CD14-positive monocyte (primary cell): ENCODE measurements at regions not wholly inside any gene's neighbourhood (a gene's known extent, or its start where the extent isn't known, plus 50 kb on each side); places are given as distances from the start of the nearest gene placed in this dataset.

Experiments used
- DNase-seq, 3 donors: peaks; one replicate each; pipeline ENCODE4 v3.0.0-alpha.2; 2011 to 2022
- H2AFZ ChIP-seq: 2 replicates; pipeline ENCODE4 v1.6.0; 2012; ENCODE audit warnings: mild to moderate bottlenecking, low read depth, low read length, inconsistent platforms; ENCODE audit not compliant: insufficient read depth, poor library complexity, severe bottlenecking
- H3K27ac ChIP-seq, 2 donors: 1 replicate in 1 of 2; 2 replicates in 1 of 2; pipeline ENCODE4 v1.5.1; 2012 to 2013; ENCODE audit warnings: low read length in 2 of 2, control low read depth in 1 of 2, inconsistent platforms in 1 of 2, low read depth in 1 of 2, mild to moderate bottlenecking in 1 of 2
- H3K27me3 ChIP-seq, 2 donors: one replicate each; pipeline versions ENCODE4 v1.6.0 to v1.6.1; 2011 to 2013; ENCODE audit warnings: low read length in 2 of 2; ENCODE audit not compliant: control insufficient read depth in 2 of 2, insufficient read depth in 2 of 2
- H3K36me3 ChIP-seq, 2 donors: replicated peaks in 1 of 2; 1 replicate in 1 of 2; 2 replicates in 1 of 2; pipeline versions ENCODE4 v1.5.1 to v1.6.1; 2012 to 2013; ENCODE audit warnings: low read length in 2 of 2, control low read depth in 1 of 2, inconsistent platforms in 1 of 2, mild to moderate bottlenecking in 1 of 2; ENCODE audit not compliant: insufficient read depth in 2 of 2, control insufficient read depth in 1 of 2
- H3K4me1 ChIP-seq, 2 donors: 1 replicate in 1 of 2; 2 replicates in 1 of 2; pipeline versions ENCODE4 v1.5.1 to v1.6.1; 2012 to 2013; ENCODE audit warnings: low read length in 2 of 2, control low read depth in 1 of 2, inconsistent platforms in 1 of 2, mild to moderate bottlenecking in 1 of 2, moderate library complexity in 1 of 2; ENCODE audit not compliant: insufficient read depth in 2 of 2, control insufficient read depth in 1 of 2
- H3K4me2 ChIP-seq: replicated peaks from 2 replicates; pipeline ENCODE3; 2012; ENCODE audit warnings: low read length, moderate library complexity, mild to moderate bottlenecking; ENCODE audit not compliant: poor library complexity, severe bottlenecking; ENCODE audit errors: extremely low read depth
- H3K4me3 ChIP-seq, 3 experiments: fragments of 200-600 bp in 1 of 3; sonication (generic) in 1 of 3; replicated peaks in 1 of 3; 1 replicate in 2 of 3; 2 replicates in 1 of 3; pipeline ENCODE4 v1.5.1; 2011 to 2013; ENCODE audit warnings: low read length in 3 of 3, mild to moderate bottlenecking in 3 of 3, control low read depth in 2 of 3, low read depth in 2 of 3, inconsistent platforms in 1 of 3, moderate library complexity in 1 of 3
- H3K79me2 ChIP-seq: 2 replicates; pipeline ENCODE4 v1.6.0; 2012; ENCODE audit warnings: mild to moderate bottlenecking, control low read depth, inconsistent platforms, low read length, moderate library complexity; ENCODE audit not compliant: insufficient read depth
- H3K9ac ChIP-seq: 2 replicates; pipeline ENCODE4 v1.6.0; 2017; ENCODE audit warnings: low read length, mild to moderate bottlenecking; ENCODE audit not compliant: insufficient read depth, poor library complexity, severe bottlenecking
- H3K9me3 ChIP-seq, 2 donors: replicated peaks in 1 of 2; 1 replicate in 1 of 2; 2 replicates in 1 of 2; pipeline versions ENCODE4 v1.5.1 to v1.6.1; 2012 to 2013; ENCODE audit warnings: low read length in 2 of 2, control low read depth in 1 of 2; ENCODE audit not compliant: control insufficient read depth in 1 of 2, insufficient read depth in 1 of 2
- H4K20me1 ChIP-seq: 2 replicates; pipeline ENCODE4 v1.6.0; 2012; ENCODE audit warnings: mild to moderate bottlenecking, low read length, control low read depth, moderate library complexity; ENCODE audit not compliant: insufficient read depth
- H3K27ac Mint-ChIP-seq, 7 donors: one replicate each; pipeline ENCODE4 v1.8.0; 2020; ENCODE audit warnings: mild to moderate bottlenecking in 7 of 7, mixed read lengths in 7 of 7, moderate library complexity in 6 of 7, inconsistent platforms in 2 of 7
- H3K27me3 Mint-ChIP-seq, 3 donors: one replicate each; pipeline ENCODE4 v1.8.0; 2021 to 2022; ENCODE audit warnings: low read depth in 3 of 3, mild to moderate bottlenecking in 3 of 3, mixed read lengths in 3 of 3, moderate library complexity in 3 of 3, inconsistent platforms in 1 of 3
- H3K36me3 Mint-ChIP-seq, 2 donors: one replicate each; pipeline ENCODE4 v1.8.0; 2020; ENCODE audit warnings: mixed read lengths in 2 of 2, inconsistent platforms in 1 of 2, mild to moderate bottlenecking in 1 of 2
- H3K4me1 Mint-ChIP-seq: one replicate; pipeline ENCODE4 v1.8.0; 2020; ENCODE audit warnings: mild to moderate bottlenecking, mixed read lengths
- H3K4me3 Mint-ChIP-seq, 2 donors: one replicate each; pipeline ENCODE4 v1.8.0; 2020; ENCODE audit warnings: mild to moderate bottlenecking in 2 of 2, mixed read lengths in 2 of 2, moderate library complexity in 1 of 2
- H3K9me3 Mint-ChIP-seq, 7 donors: one replicate each; pipeline ENCODE4 v1.8.0; 2020 to 2022; ENCODE audit warnings: mixed read lengths in 7 of 7, mild to moderate bottlenecking in 6 of 7, moderate library complexity in 6 of 7, inconsistent platforms in 2 of 7
- WGBS: methylation state at CpG from one replicate; pipeline ENCODE4 v1.1.5; 2013; ENCODE audit warnings: missing lambda C conversion rate; ENCODE audit not compliant: insufficient coverage; 5-methylcytosine and 5-hydroxymethylcytosine counted together
- intact Hi-C, 2 donors: fragments of 100-400 bp; cut with micrococcal nuclease; formaldehyde crosslinking; loops; one replicate each; pipeline versions ENCODE4 v1.15.0 to v1.15.1; 2023
- TF ChIP-seq, protein P1 (sequence below): fragments of 200-600 bp; IDR thresholded peaks from one replicate; pipeline ENCODE4 v1.8.0; 2022; ENCODE audit warnings: antibody characterized with exemption, mild to moderate bottlenecking

DNA sequence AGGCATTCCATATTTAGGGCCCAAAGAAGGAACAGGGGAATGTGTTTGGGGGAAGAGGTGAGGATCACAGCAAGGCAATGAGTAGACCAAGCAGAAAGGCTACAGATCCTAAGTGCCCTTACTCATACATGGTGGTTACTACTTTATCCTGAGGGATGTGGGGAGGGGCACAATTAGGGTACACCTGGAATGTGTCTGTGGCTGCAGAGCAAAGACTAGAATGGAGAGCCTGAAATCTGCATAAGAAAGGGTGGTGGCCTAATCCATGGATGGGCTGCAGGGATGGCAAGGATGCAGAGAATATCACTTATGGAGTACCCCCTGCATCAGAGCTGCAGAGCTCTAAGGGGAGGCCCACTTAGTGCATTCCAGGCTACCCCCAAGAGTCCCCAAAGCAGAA lies 352.6 kb upstream of the TRPC7 start:
- no peaks in the 10 kb centered on the region for H3K4me1 ChIP-seq
- TF ChIP-seq, protein P1, sequence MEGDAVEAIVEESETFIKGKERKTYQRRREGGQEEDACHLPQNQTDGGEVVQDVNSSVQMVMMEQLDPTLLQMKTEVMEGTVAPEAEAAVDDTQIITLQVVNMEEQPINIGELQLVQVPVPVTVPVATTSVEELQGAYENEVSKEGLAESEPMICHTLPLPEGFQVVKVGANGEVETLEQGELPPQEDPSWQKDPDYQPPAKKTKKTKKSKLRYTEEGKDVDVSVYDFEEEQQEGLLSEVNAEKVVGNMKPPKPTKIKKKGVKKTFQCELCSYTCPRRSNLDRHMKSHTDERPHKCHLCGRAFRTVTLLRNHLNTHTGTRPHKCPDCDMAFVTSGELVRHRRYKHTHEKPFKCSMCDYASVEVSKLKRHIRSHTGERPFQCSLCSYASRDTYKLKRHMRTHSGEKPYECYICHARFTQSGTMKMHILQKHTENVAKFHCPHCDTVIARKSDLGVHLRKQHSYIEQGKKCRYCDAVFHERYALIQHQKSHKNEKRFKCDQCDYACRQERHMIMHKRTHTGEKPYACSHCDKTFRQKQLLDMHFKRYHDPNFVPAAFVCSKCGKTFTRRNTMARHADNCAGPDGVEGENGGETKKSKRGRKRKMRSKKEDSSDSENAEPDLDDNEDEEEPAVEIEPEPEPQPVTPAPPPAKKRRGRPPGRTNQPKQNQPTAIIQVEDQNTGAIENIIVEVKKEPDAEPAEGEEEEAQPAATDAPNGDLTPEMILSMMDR, result no peak
- peaks cover 0 to 8% (median 3%) of the 10 kb centered on the region in 7 donors for H3K9me3 Mint-ChIP-seq
- no peak overlapping the region for H3K4me3 ChIP-seq
- H3K27ac Mint-ChIP-seq, result no peak overlapping the region
- DNase-seq, result no peak
- no peaks in the 10 kb centered on the region for H3K9me3 ChIP-seq
- no peaks in the 10 kb centered on the region for H3K79me2 ChIP-seq
- no peak overlapping the region for H3K9ac ChIP-seq
- H3K27me3 ChIP-seq, result no peaks in the 10 kb centered on the region
- no peaks in the 10 kb centered on the region for H4K20me1 ChIP-seq
- no peak overlapping the region for H3K4me2 ChIP-seq
- H3K4me3 Mint-ChIP-seq, result no peak overlapping the region
- H3K36me3 ChIP-seq, result no peaks in the 10 kb centered on the region
- H3K4me1 Mint-ChIP-seq, result no peaks in the 10 kb centered on the region
- no peaks in the 10 kb centered on the region for H3K36me3 Mint-ChIP-seq
- H3K27ac ChIP-seq, result no peak overlapping the region
- no peak overlapping the region for H2AFZ ChIP-seq
- peaks cover 0 to 4% (median 2%) of the 10 kb centered on the region in 3 donors for H3K27me3 Mint-ChIP-seq
- intact Hi-C loops, result no loop called here

DNA sequence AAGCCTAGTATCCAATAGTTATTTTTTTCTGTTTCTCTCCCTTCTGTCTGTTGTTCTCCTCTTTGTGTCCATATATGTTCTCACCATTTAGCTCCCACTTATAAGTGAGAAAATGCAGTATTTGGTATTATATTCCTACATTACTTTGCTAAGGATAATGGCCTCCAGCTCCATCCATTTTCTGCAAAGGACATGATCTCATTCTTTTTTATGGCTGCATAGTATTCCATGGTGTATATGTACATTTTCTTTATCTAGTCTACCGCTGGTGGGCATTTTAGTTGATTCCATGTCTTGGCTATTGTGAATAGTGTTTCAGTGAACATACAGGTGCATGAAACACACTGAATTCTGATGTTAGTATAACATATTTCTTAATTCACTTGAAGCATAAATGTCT lies 348.9 kb upstream of the TRPC7 start:
- no CpG with 5 or more reads among the region's 1 CpG for WGBS
- intact Hi-C loops, result no loop called here
- Mint-ChIP-seq H3K9me3 (peaks cover 0 to 10% (median 3%) of the 10 kb centered on the region in 7 donors), H3K4me3 (no peak overlapping the region), H3K4me1 (no peaks in the 10 kb centered on the region), H3K27me3 (peaks cover 0 to 2% (median 2%) of the 10 kb centered on the region in 3 donors), H3K36me3 (no peaks in the 10 kb centered on the region), H3K27ac (no peak overlapping the region)
- no peaks in the 10 kb centered on the region for H3K9me3 ChIP-seq
- no peak overlapping the region for H3K4me3 ChIP-seq
- no peak overlapping the region for H3K9ac ChIP-seq
- no peaks in the 10 kb centered on the region for H3K4me1 ChIP-seq
- no peaks in the 10 kb centered on the region for H3K79me2 ChIP-seq
- H3K27ac ChIP-seq, result no peak overlapping the region
- no peaks in the 10 kb centered on the region for H3K36me3 ChIP-seq
- H3K27me3 ChIP-seq, result no peaks in the 10 kb centered on the region
- no peak overlapping the region for H2AFZ ChIP-seq
- DNase-seq, result no peak
- H4K20me1 ChIP-seq, result no peaks in the 10 kb centered on the region
- TF ChIP-seq, protein P1, result no peak
- H3K4me2 ChIP-seq, result no peak overlapping the region
